CD14-positive monocyte (primary cell): ENCODE measurements at regions not wholly inside any gene's neighbourhood (a gene's known extent, or its start where the extent isn't known, plus 50 kb on each side); places are given as distances from the start of the nearest gene placed in this dataset.

Experiments
- DNase-seq, 3 donors: peaks; one replicate each; pipeline ENCODE4 v3.0.0-alpha.2; 2011 to 2022
- H2AFZ ChIP-seq: 2 replicates; pipeline ENCODE4 v1.6.0; 2012; ENCODE audit warnings: mild to moderate bottlenecking, low read depth, low read length, inconsistent platforms; ENCODE audit not compliant: insufficient read depth, poor library complexity, severe bottlenecking
- H3K27ac ChIP-seq, 2 donors: 1 replicate in 1 of 2; 2 replicates in 1 of 2; pipeline ENCODE4 v1.5.1; 2012 to 2013; ENCODE audit warnings: low read length in 2 of 2, control low read depth in 1 of 2, inconsistent platforms in 1 of 2, low read depth in 1 of 2, mild to moderate bottlenecking in 1 of 2
- H3K27me3 ChIP-seq, 2 donors: one replicate each; pipeline versions ENCODE4 v1.6.0 to v1.6.1; 2011 to 2013; ENCODE audit warnings: low read length in 2 of 2; ENCODE audit not compliant: control insufficient read depth in 2 of 2, insufficient read depth in 2 of 2
- H3K36me3 ChIP-seq, 2 donors: replicated peaks in 1 of 2; 1 replicate in 1 of 2; 2 replicates in 1 of 2; pipeline versions ENCODE4 v1.5.1 to v1.6.1; 2012 to 2013; ENCODE audit warnings: low read length in 2 of 2, control low read depth in 1 of 2, inconsistent platforms in 1 of 2, mild to moderate bottlenecking in 1 of 2; ENCODE audit not compliant: insufficient read depth in 2 of 2, control insufficient read depth in 1 of 2
- H3K4me1 ChIP-seq, 2 donors: 1 replicate in 1 of 2; 2 replicates in 1 of 2; pipeline versions ENCODE4 v1.5.1 to v1.6.1; 2012 to 2013; ENCODE audit warnings: low read length in 2 of 2, control low read depth in 1 of 2, inconsistent platforms in 1 of 2, mild to moderate bottlenecking in 1 of 2, moderate library complexity in 1 of 2; ENCODE audit not compliant: insufficient read depth in 2 of 2, control insufficient read depth in 1 of 2
- H3K4me2 ChIP-seq: replicated peaks from 2 replicates; pipeline ENCODE3; 2012; ENCODE audit warnings: low read length, moderate library complexity, mild to moderate bottlenecking; ENCODE audit not compliant: poor library complexity, severe bottlenecking; ENCODE audit errors: extremely low read depth
- H3K4me3 ChIP-seq, 3 experiments: fragments of 200-600 bp in 1 of 3; sonication (generic) in 1 of 3; replicated peaks in 1 of 3; 1 replicate in 2 of 3; 2 replicates in 1 of 3; pipeline ENCODE4 v1.5.1; 2011 to 2013; ENCODE audit warnings: low read length in 3 of 3, mild to moderate bottlenecking in 3 of 3, control low read depth in 2 of 3, low read depth in 2 of 3, inconsistent platforms in 1 of 3, moderate library complexity in 1 of 3
- H3K79me2 ChIP-seq: 2 replicates; pipeline ENCODE4 v1.6.0; 2012; ENCODE audit warnings: mild to moderate bottlenecking, control low read depth, inconsistent platforms, low read length, moderate library complexity; ENCODE audit not compliant: insufficient read depth
- H3K9ac ChIP-seq: 2 replicates; pipeline ENCODE4 v1.6.0; 2017; ENCODE audit warnings: low read length, mild to moderate bottlenecking; ENCODE audit not compliant: insufficient read depth, poor library complexity, severe bottlenecking
- H3K9me3 ChIP-seq, 2 donors: replicated peaks in 1 of 2; 1 replicate in 1 of 2; 2 replicates in 1 of 2; pipeline versions ENCODE4 v1.5.1 to v1.6.1; 2012 to 2013; ENCODE audit warnings: low read length in 2 of 2, control low read depth in 1 of 2; ENCODE audit not compliant: control insufficient read depth in 1 of 2, insufficient read depth in 1 of 2
- H4K20me1 ChIP-seq: 2 replicates; pipeline ENCODE4 v1.6.0; 2012; ENCODE audit warnings: mild to moderate bottlenecking, low read length, control low read depth, moderate library complexity; ENCODE audit not compliant: insufficient read depth
- H3K27ac Mint-ChIP-seq, 7 donors: one replicate each; pipeline ENCODE4 v1.8.0; 2020; ENCODE audit warnings: mild to moderate bottlenecking in 7 of 7, mixed read lengths in 7 of 7, moderate library complexity in 6 of 7, inconsistent platforms in 2 of 7
- H3K27me3 Mint-ChIP-seq, 3 donors: one replicate each; pipeline ENCODE4 v1.8.0; 2021 to 2022; ENCODE audit warnings: low read depth in 3 of 3, mild to moderate bottlenecking in 3 of 3, mixed read lengths in 3 of 3, moderate library complexity in 3 of 3, inconsistent platforms in 1 of 3
- H3K36me3 Mint-ChIP-seq, 2 donors: one replicate each; pipeline ENCODE4 v1.8.0; 2020; ENCODE audit warnings: mixed read lengths in 2 of 2, inconsistent platforms in 1 of 2, mild to moderate bottlenecking in 1 of 2
- H3K4me1 Mint-ChIP-seq: one replicate; pipeline ENCODE4 v1.8.0; 2020; ENCODE audit warnings: mild to moderate bottlenecking, mixed read lengths
- H3K4me3 Mint-ChIP-seq, 2 donors: one replicate each; pipeline ENCODE4 v1.8.0; 2020; ENCODE audit warnings: mild to moderate bottlenecking in 2 of 2, mixed read lengths in 2 of 2, moderate library complexity in 1 of 2
- H3K9me3 Mint-ChIP-seq, 7 donors: one replicate each; pipeline ENCODE4 v1.8.0; 2020 to 2022; ENCODE audit warnings: mixed read lengths in 7 of 7, mild to moderate bottlenecking in 6 of 7, moderate library complexity in 6 of 7, inconsistent platforms in 2 of 7
- CTCF ChIP-seq: fragments of 200-600 bp; IDR thresholded peaks from one replicate; pipeline ENCODE4 v1.8.0; 2022; ENCODE audit warnings: antibody characterized with exemption, mild to moderate bottlenecking
- WGBS: methylation state at CpG from one replicate; pipeline ENCODE4 v1.1.5; 2013; ENCODE audit warnings: missing lambda C conversion rate; ENCODE audit not compliant: insufficient coverage; 5-methylcytosine and 5-hydroxymethylcytosine counted together
- intact Hi-C, 2 donors: fragments of 100-400 bp; cut with micrococcal nuclease; formaldehyde crosslinking; loops; one replicate each; pipeline versions ENCODE4 v1.15.0 to v1.15.1; 2023

- Mint-ChIP-seq H3K27ac (no peak overlapping the region), H3K36me3 (no peaks in the 10 kb centered on the region), H3K4me1 (no peaks in the 10 kb centered on the region), H3K27me3 (no peaks in the 10 kb centered on the region), H3K4me3 (no peak overlapping the region), H3K9me3 (peaks cover 0 to 4% (median 0%) of the 10 kb centered on the region in 7 donors)
- Histone ChIP-seq H3K4me3 (no peak overlapping the region), H3K79me2 (no peaks in the 10 kb centered on the region), H3K36me3 (no peaks in the 10 kb centered on the region), H4K20me1 (no peaks in the 10 kb centered on the region), H2AFZ (no peak overlapping the region), H3K9ac (no peak overlapping the region), H3K27me3 (no peaks in the 10 kb centered on the region), H3K4me1 (no peaks in the 10 kb centered on the region), H3K9me3 (peaks cover 0 to 5% of the 10 kb centered on the region in 2 donors), H3K27ac (no peak overlapping the region), H3K4me2 (no peak overlapping the region)
- no peak for TF ChIP-seq CTCF
- WGBS = 100% methylated on average over 1 of the region's 3 CpGs
- DNase-seq = no peak
- intact Hi-C loops = no loop called here
Measured at GRCh38 chr4:62484357-62484756, 1284.2 kb downstream of the ADGRL3 start.

- Histone ChIP-seq H3K4me3 (no peak overlapping the region), H2AFZ (no peak overlapping the region), H3K9ac (no peak overlapping the region), H3K27ac (no peak overlapping the region), H3K9me3 (peaks cover 0 to 5% of the 10 kb centered on the region in 2 donors), H3K4me1 (no peaks in the 10 kb centered on the region), H3K79me2 (no peaks in the 10 kb centered on the region), H4K20me1 (no peaks in the 10 kb centered on the region), H3K36me3 (no peaks in the 10 kb centered on the region), H3K27me3 (no peaks in the 10 kb centered on the region), H3K4me2 (no peak overlapping the region)
- Mint-ChIP-seq H3K4me1 (no peaks in the 10 kb centered on the region), H3K27me3 (peaks cover 0 to under 1% (median 0%) of the 10 kb centered on the region in 3 donors), H3K27ac (no peak overlapping the region), H3K36me3 (no peaks in the 10 kb centered on the region), H3K9me3 (peaks cover 0 to 2% (median 0%) of the 10 kb centered on the region in 7 donors), H3K4me3 (no peak overlapping the region)
- intact Hi-C loops = no loop called here
- no peak for TF ChIP-seq CTCF
- WGBS = 93% methylated on average over 3 of the region's 3 CpGs
- DNase-seq = no peak
Measured at GRCh38 chr4:62482355-62482754, 1282.2 kb downstream of the ADGRL3 start.
